GM04503 (cell line): ENCODE measurements at regions not wholly inside any gene's neighbourhood (a gene's known extent, or its start where the extent isn't known, plus 50 kb on each side); places are given as distances from the start of the nearest gene placed in this dataset.
"Not testable (repeated sequence)": the region's sequence is repeated elsewhere in the genome, so short reads cannot be mapped to it uniquely, and the experiment has no call there.

Source experiments
- DNase-seq: peaks from one replicate; pipeline ENCODE4 v3.0.0-alpha.2; 2012; ENCODE audit warnings: low read depth

GRCh38 chr4:11842620-11843263, 414.0 kb upstream of the HS3ST1 start:
- no peak for DNase-seq

- DNase-seq, result no peak
These were observed 411.2 kb upstream of the HS3ST1 start for GRCh38 chr4:11839889-11840288.

- DNase-seq, result no peak
These were observed 403.0 kb upstream of the HS3ST1 start for GRCh38 chr4:11831739-11832138.

GRCh38 chr4:11824566-11824965, 395.9 kb upstream of the HS3ST1 start:
- DNase-seq, result no peak

- DNase-seq, result no peak
These were observed 393.2 kb upstream of the HS3ST1 start for GRCh38 chr4:11821772-11822430.

- no peak for DNase-seq
These were observed 388.4 kb upstream of the HS3ST1 start for GRCh38 chr4:11817088-11817487.

- DNase-seq, result no peak
These were observed 386.1 kb upstream of the HS3ST1 start for GRCh38 chr4:11814758-11815157.

- DNase-seq, result no peak
These were observed 385.3 kb upstream of the HS3ST1 start for GRCh38 chr4:11813951-11814446.

GRCh38 chr4:11811521-11811920, 382.8 kb upstream of the HS3ST1 start:
- DNase-seq, result not testable (repeated sequence)

- no peak for DNase-seq
These were observed 377.1 kb upstream of the HS3ST1 start for GRCh38 chr4:11805842-11806241.

GRCh38 chr4:11801466-11802446, 373.1 kb upstream of the HS3ST1 start:
- DNase-seq, result no peak

GRCh38 chr4:11799196-11799595, 370.5 kb upstream of the HS3ST1 start:
- DNase-seq, result no peak

- DNase-seq, result no peak
These were observed 363.1 kb upstream of the HS3ST1 start for GRCh38 chr4:11791797-11792196.

- no peak for DNase-seq
These were observed 361.5 kb upstream of the HS3ST1 start for GRCh38 chr4:11790230-11790629.

GRCh38 chr4:11783588-11783987, 354.9 kb upstream of the HS3ST1 start:
- DNase-seq, result no peak

GRCh38 chr4:11782859-11783258, 354.2 kb upstream of the HS3ST1 start:
- DNase-seq, result no peak

GRCh38 chr4:11777447-11777846, 348.8 kb upstream of the HS3ST1 start:
- DNase-seq, result no peak

GRCh38 chr4:11774346-11774745, 345.7 kb upstream of the HS3ST1 start:
- DNase-seq, result no peak

GRCh38 chr4:11773798-11774197, 345.1 kb upstream of the HS3ST1 start:
- no peak for DNase-seq

GRCh38 chr4:11769434-11769833, 340.7 kb upstream of the HS3ST1 start:
- no peak for DNase-seq

- DNase-seq, result no peak
These were observed 339.7 kb upstream of the HS3ST1 start for GRCh38 chr4:11768251-11768972.
